HEK293 (cell line): ENCODE measurements at regions not wholly inside any gene's neighbourhood (a gene's known extent, or its start where the extent isn't known, plus 50 kb on each side); places are given as distances from the start of the nearest gene placed in this dataset.

Experiments
- CTCF ChIA-PET: fragments of 350-600 bp; formaldehyde crosslinking; extraction: SDS; loops from one replicate; lab custom pipeline; 2021; ENCODE audit warnings: antibody characterized with exemption; lab: Yijun Ruan, JAX
- POLR2A ChIA-PET: fragments of 300-600 bp; formaldehyde crosslinking; extraction: SDS; loops from one replicate; lab custom pipeline; 2020; ENCODE audit warnings: antibody characterized with exemption, inconsistent platforms; lab: Yijun Ruan, JAX
- H3K27ac ChIP-seq: fragments of 200-500 bp; sonication (Bioruptor generic); 2 replicates; pipeline ENCODE4 v1.5.1; 2014; ENCODE audit warnings: low read depth, low read length, control low read depth, inconsistent platforms; ENCODE audit errors: extremely low read depth
- H3K36me3 ChIP-seq, 2 experiments: fragments of 200-500 bp in 1 of 2; sonication (Bioruptor generic) in 1 of 2; 1 replicate in 1 of 2; 2 replicates in 1 of 2; pipeline ENCODE4 v1.5.1; 2014 to 2017; ENCODE audit warnings: inconsistent platforms in 2 of 2, low read length in 2 of 2; ENCODE audit not compliant: control insufficient read depth in 2 of 2, insufficient read depth in 1 of 2
- H3K4me1 ChIP-seq: fragments of 200-500 bp; sonication (Bioruptor generic); 2 replicates; pipeline ENCODE4 v1.5.1; 2014; ENCODE audit warnings: mild to moderate bottlenecking, low read length, inconsistent platforms; ENCODE audit not compliant: control insufficient read depth, insufficient read depth
- H3K4me3 ChIP-seq: 2 replicates; pipeline ENCODE4 v1.5.1; 2011; ENCODE audit warnings: low read depth, mild to moderate bottlenecking, control low read depth, low read length, moderate library complexity
- H3K9me3 ChIP-seq: fragments of 200-500 bp; sonication (Bioruptor generic); 2 replicates; pipeline ENCODE4 v1.5.1; 2014; ENCODE audit warnings: low read depth, low read length, inconsistent platforms; ENCODE audit not compliant: control insufficient read depth, insufficient read depth
- EGR2 ChIP-seq: fragments of 450-650 bp; formaldehyde crosslinking; IDR thresholded peaks from 2 replicates; pipeline ENCODE4 v1.5.1; 2016; ENCODE audit warnings: low read depth, missing biosample characterization, missing genetic modification characterization
- FEZF1 ChIP-seq: fragments of 450-650 bp; formaldehyde crosslinking; IDR thresholded peaks from 2 replicates; pipeline ENCODE4 v1.5.1; 2016; ENCODE audit warnings: missing biosample characterization, missing genetic modification characterization
- KLF16 ChIP-seq: fragments of 450-650 bp; formaldehyde crosslinking; IDR thresholded peaks from 2 replicates; pipeline ENCODE4 v1.5.1; 2017; ENCODE audit warnings: missing biosample characterization, missing genetic modification characterization
- MZF1 ChIP-seq: fragments of 450-650 bp; formaldehyde crosslinking; IDR thresholded peaks from 2 replicates; pipeline ENCODE4 v1.5.1; 2017; ENCODE audit warnings: missing biosample characterization, missing genetic modification characterization, borderline replicate concordance
- PRDM6 ChIP-seq: fragments of 450-650 bp; formaldehyde crosslinking; IDR thresholded peaks from 2 replicates; pipeline ENCODE4 v1.5.1; 2017; ENCODE audit warnings: missing biosample characterization, missing genetic modification characterization
- ZBTB20 ChIP-seq: fragments of 450-650 bp; formaldehyde crosslinking; IDR thresholded peaks from 2 replicates; pipeline ENCODE4 v1.5.1; 2016; ENCODE audit warnings: missing biosample characterization, missing genetic modification characterization
- ZFP3 ChIP-seq: fragments of 450-650 bp; formaldehyde crosslinking; IDR thresholded peaks from 2 replicates; pipeline ENCODE4 v1.5.1; 2016; ENCODE audit warnings: low read depth, missing biosample characterization, missing genetic modification characterization
- ZFP41 ChIP-seq: fragments of 450-650 bp; formaldehyde crosslinking; IDR thresholded peaks from 2 replicates; pipeline ENCODE4 v1.5.1; 2016; ENCODE audit warnings: missing biosample characterization, missing genetic modification characterization, borderline replicate concordance
- ZNF302 ChIP-seq: fragments of 450-650 bp; formaldehyde crosslinking; IDR thresholded peaks from 2 replicates; pipeline ENCODE4 v1.5.1; 2016; ENCODE audit warnings: missing biosample characterization, missing genetic modification characterization, low read depth
- ZNF518A ChIP-seq: fragments of 450-650 bp; formaldehyde crosslinking; conservative IDR thresholded peaks from 2 replicates; pipeline ENCODE4 v1.5.1; 2016; ENCODE audit warnings: low read depth, missing biosample characterization, missing genetic modification characterization
- ZNF529 ChIP-seq: fragments of 450-650 bp; formaldehyde crosslinking; IDR thresholded peaks from 2 replicates; pipeline ENCODE4 v1.5.1; 2017; ENCODE audit warnings: missing genetic modification characterization, missing biosample characterization; ENCODE audit not compliant: insufficient replicate concordance
- ZNF549 ChIP-seq: fragments of 450-650 bp; IDR thresholded peaks from 2 replicates; pipeline ENCODE4 v1.5.1; 2018; ENCODE audit warnings: missing biosample characterization, missing genetic modification characterization, mild to moderate bottlenecking, inconsistent platforms, moderate library complexity
- ZNF555 ChIP-seq: fragments of 450-650 bp; formaldehyde crosslinking; conservative IDR thresholded peaks from 2 replicates; pipeline ENCODE4 v1.5.1; 2017; ENCODE audit warnings: missing biosample characterization, mild to moderate bottlenecking, missing genetic modification characterization, inconsistent platforms
- ZNF626 ChIP-seq: fragments of 450-650 bp; sonication (Bioruptor Pico); formaldehyde crosslinking; IDR thresholded peaks from 2 replicates; pipeline ENCODE4 v1.5.1; 2018; ENCODE audit warnings: missing biosample characterization, missing genetic modification characterization, inconsistent platforms
- ZXDB ChIP-seq: fragments of 450-650 bp; formaldehyde crosslinking; IDR thresholded peaks from 2 replicates; pipeline ENCODE4 v1.5.1; 2016; ENCODE audit warnings: missing biosample characterization, missing genetic modification characterization
- TF ChIP-seq, protein P1 (sequence below): fragments of 450-650 bp; formaldehyde crosslinking; IDR thresholded peaks from 2 replicates; pipeline ENCODE4 v1.5.1; 2016; ENCODE audit warnings: missing biosample characterization, missing genetic modification characterization
- TF ChIP-seq, protein P2 (sequence below): fragments of 450-650 bp; formaldehyde crosslinking; IDR thresholded peaks from 2 replicates; pipeline ENCODE4 v1.5.1; 2016; ENCODE audit warnings: missing biosample characterization, missing genetic modification characterization, borderline replicate concordance
- TF ChIP-seq, protein P3 (sequence below): fragments of 450-650 bp; formaldehyde crosslinking; IDR thresholded peaks from 2 replicates; pipeline ENCODE4 v1.5.1; 2016; ENCODE audit warnings: missing biosample characterization, missing genetic modification characterization
- TF ChIP-seq, protein P4 (sequence below): fragments of 450-650 bp; formaldehyde crosslinking; IDR thresholded peaks from 2 replicates; pipeline ENCODE4 v1.5.1; 2016; ENCODE audit warnings: missing biosample characterization, missing genetic modification characterization

- no peaks in the 10 kb centered on the region for H3K36me3 ChIP-seq
- H3K4me1 ChIP-seq, result no peaks in the 10 kb centered on the region
- POLR2A ChIA-PET, result no interaction called here
- no peak overlapping the region for H3K4me3 ChIP-seq
- no peak overlapping the region for H3K27ac ChIP-seq
- CTCF ChIA-PET, result no interaction called here
- H3K9me3 ChIP-seq, result no peaks in the 10 kb centered on the region
- TF ChIP-seq ZBTB20 (no peak), ZFP3 (tag by site-specific recombination) (no peak), ZNF518A (tag by site-specific recombination) (no peak), ZXDB (no peak), EGR2 (tag by site-specific recombination) (no peak), ZNF302 (tag by site-specific recombination) (no peak), MZF1 (tag by site-specific recombination) (no peak), KLF16 (tag by site-specific recombination) (no peak), PRDM6 (tag by site-specific recombination) (no peak), ZFP41 (tag by site-specific recombination) (no peak), ZNF626 (no peak), ZNF555 (tag by site-specific recombination) (no peak), FEZF1 (tag by site-specific recombination) (no peak), ZNF549 (tag by site-specific recombination) (no peak), ZNF529 (tag by site-specific recombination) (no peak)
- TF ChIP-seq, protein P1, sequence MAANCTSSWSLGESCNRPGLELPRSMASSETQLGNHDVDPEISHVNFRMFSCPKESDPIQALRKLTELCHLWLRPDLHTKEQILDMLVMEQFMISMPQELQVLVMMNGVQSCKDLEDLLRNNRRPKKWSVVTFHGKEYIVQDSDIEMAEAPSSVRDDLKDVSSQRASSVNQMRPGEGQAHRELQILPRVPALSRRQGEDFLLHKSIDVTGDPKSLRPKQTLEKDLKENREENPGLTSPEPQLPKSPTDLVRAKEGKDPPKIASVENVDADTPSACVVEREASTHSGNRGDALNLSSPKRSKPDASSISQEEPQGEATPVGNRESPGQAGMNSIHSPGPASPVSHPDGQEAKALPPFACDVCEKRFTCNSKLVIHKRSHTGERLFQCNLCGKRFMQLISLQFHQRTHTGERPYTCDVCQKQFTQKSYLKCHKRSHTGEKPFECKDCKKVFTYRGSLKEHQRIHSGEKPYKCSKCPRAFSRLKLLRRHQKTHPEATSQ (tag by site-specific recombination), result no peak
- TF ChIP-seq, protein P2, sequence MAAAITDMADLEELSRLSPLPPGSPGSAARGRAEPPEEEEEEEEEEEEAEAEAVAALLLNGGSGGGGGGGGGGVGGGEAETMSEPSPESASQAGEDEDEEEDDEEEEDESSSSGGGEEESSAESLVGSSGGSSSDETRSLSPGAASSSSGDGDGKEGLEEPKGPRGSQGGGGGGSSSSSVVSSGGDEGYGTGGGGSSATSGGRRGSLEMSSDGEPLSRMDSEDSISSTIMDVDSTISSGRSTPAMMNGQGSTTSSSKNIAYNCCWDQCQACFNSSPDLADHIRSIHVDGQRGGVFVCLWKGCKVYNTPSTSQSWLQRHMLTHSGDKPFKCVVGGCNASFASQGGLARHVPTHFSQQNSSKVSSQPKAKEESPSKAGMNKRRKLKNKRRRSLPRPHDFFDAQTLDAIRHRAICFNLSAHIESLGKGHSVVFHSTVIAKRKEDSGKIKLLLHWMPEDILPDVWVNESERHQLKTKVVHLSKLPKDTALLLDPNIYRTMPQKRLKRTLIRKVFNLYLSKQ (tag by site-specific recombination), result no peak
- TF ChIP-seq, protein P3, sequence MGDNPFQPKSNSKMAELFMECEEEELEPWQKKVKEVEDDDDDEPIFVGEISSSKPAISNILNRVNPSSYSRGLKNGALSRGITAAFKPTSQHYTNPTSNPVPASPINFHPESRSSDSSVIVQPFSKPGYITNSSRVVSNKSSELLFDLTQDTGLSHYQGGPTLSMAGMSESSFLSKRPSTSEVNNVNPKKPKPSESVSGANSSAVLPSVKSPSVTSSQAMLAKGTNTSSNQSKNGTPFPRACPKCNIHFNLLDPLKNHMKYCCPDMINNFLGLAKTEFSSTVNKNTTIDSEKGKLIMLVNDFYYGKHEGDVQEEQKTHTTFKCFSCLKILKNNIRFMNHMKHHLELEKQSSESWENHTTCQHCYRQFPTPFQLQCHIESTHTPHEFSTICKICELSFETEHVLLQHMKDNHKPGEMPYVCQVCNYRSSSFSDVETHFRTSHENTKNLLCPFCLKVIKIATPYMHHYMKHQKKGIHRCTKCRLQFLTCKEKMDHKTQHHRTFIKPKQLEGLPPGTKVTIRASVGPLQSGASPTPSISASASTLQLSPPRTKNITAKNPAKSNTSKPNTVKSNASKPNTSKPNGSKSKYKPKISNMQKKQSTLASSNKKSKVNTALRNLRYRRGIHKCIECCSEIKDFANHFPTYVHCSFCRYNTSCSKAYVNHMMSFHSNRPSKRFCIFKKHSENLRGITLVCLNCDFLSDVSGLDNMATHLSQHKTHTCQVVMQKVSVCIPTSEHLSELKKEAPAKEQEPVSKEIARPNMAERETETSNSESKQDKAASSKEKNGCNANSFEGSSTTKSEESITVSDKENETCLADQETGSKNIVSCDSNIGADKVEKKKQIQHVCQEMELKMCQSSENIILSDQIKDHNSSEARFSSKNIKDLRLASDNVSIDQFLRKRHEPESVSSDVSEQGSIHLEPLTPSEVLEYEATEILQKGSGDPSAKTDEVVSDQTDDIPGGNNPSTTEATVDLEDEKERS (tag by site-specific recombination), result no peak
- TF ChIP-seq, protein P4, sequence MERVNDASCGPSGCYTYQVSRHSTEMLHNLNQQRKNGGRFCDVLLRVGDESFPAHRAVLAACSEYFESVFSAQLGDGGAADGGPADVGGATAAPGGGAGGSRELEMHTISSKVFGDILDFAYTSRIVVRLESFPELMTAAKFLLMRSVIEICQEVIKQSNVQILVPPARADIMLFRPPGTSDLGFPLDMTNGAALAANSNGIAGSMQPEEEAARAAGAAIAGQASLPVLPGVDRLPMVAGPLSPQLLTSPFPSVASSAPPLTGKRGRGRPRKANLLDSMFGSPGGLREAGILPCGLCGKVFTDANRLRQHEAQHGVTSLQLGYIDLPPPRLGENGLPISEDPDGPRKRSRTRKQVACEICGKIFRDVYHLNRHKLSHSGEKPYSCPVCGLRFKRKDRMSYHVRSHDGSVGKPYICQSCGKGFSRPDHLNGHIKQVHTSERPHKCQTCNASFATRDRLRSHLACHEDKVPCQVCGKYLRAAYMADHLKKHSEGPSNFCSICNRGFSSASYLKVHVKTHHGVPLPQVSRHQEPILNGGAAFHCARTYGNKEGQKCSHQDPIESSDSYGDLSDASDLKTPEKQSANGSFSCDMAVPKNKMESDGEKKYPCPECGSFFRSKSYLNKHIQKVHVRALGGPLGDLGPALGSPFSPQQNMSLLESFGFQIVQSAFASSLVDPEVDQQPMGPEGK (tag by site-specific recombination), result no peak
Measured at GRCh38 chr13:66210677-66211076, 1019.5 kb downstream of the PCDH9 start.
